HG02763 (cell line): ENCODE measurements at regions not wholly inside any gene's neighbourhood (a gene's known extent, or its start where the extent isn't known, plus 50 kb on each side); places are given as distances from the start of the nearest gene placed in this dataset.

Experiments
- ATAC-seq: cut with Tn5 transposase; IDR thresholded peaks from one replicate; pipeline ENCODE4 v1.9.1; 2021; ENCODE audit warnings: mild to moderate bottlenecking, moderate library complexity; ENCODE audit not compliant: unreplicated experiment

DNA sequence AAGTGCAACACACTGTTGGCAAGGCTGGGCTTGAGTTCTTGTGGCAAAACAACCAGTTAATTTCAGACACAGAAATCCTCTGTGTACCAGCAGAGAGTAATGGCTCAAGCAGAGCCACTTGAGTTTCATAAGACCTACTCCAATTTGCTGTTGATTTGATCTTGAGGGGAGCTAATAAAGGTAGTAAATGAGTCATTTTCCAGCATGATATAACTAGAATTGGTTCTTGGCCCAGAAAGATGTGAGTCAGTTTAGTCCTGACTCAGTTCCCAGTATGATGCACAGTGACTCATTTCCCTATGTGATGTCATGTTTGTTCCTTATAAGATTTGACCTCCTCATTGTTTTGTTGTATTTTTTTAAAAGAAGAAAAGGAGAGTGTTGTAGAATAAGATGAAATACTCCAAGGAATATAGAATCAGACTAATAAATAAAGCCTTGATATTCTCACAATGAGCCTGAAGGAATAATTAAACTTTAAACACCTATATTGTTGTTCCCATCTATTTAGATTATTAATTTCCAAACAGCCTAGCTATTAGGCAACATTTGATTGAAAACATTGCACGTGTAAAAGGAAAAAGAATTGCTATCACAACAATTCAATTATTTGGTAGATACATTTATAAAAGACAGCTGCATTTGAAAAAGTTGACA lies 186.2 kb downstream of the REEP3 start:
- ATAC-seq, result peak; percentile 56

DNA sequence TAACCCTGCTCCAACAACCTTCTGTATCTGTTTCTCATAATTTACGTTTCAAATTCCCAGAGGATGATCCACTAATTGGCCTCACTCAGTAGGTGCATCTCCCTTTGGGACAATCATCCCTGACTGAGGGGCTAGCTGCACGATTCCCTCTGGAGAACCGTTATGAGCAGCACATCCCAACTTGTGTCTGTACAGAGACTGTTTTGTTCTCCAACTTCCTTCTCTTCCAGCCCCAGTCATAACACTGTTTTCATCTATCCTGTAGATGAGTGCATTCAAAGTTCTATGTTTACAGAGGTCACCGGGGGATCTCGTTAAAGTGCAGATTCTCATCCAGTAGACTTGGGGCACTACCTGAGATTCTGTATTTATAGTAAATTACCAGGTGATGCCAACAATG lies 187.2 kb downstream of the REEP3 start:
- ATAC-seq, result no peak

DNA sequence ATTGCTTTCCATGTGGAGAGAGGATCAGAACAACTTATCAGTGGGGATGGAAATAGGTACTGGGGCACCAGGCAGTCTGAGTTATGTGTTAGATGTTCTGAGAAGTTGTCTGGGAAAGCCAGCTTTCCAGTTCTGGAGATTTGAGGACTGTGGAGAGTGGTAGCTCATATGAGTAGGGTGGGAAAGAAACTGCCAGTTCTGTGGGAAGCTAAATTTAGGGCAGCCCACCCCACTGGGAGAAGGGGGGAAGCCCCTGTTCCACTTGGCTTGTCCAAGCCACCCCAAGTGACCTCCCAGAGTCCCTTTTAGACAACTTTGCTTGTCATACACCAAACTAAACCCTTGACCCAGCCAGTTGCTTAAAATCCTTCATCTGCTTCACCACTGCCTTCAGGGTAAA lies 189.5 kb downstream of the REEP3 start:
- no peak for ATAC-seq

DNA sequence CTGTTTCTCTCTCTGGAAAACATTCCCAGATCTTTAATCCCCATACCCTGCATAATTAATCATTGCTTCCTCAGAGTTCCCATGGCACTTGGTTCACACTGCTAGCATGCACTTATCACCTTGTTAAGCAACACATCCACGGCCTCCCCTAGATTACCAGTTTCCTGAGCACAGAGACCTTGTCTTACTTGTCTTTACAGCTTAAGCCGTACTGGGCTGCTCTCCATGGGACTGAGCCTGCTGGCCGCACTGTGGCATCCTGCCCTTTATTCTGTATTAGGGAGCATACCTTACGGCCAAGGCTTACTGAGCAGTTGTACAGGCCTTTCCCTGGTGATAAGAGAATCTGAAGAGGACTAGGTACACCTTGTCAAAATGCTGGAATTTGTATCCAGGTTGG lies 190.2 kb downstream of the REEP3 start:
- ATAC-seq, result no peak

DNA sequence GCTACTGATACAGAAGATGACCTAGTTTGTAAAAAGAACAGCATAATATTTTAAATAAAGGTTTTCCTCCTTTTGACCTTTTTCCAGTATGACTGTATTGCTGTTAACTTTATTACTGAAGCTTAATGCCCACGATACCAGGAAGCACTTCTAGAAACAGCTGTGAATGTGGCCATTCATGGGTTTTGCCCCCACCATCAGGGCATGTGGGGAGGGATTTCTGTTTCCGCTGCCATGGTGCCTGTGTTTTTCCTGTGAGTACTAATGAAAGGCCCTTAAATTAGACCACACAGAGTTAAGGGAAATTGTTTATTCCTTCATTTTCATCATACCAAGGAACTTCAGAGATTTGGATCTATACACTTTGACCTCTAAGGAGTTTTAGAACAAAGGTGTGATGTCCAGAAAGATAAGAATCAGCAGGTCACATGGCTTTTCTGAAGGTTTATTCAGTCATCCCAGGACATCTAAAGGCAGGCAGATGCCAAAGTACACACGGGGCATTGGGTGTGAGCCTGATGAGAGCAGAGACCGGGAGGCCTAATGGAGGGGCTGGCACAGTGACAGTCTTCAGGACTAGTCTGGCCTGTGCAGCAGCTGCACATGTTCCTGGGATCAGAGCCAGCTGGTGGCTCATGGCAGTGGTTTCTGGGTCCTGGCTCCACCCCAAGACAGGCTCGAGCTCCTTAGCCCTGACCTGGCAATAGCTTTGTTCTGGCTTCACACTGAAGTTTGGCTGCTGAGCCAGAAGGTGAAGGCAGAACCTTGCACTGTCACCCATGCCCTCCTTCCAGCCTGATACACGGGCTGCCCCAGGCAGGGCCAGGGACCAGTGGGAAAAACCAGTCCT lies 190.9 kb downstream of the REEP3 start:
- ATAC-seq, result no peak

DNA sequence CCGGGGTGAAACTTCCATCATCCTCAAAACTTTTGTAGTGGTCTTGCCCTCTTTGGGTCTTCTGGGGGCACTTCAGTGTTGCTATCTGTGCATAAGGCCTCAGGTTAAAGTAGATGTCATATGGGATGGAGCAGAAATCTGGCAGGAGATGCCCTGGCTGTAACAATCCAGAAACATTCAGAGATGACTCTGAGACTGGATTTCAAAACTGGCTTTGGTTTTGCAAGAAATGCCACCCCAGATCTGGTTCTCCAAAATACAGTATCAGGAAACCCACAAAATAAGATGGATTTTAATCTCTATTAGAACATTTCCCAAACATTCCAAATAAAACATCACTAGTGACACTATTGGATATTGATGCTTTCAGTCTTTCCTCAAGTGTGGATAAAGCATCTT lies 191.5 kb downstream of the REEP3 start:
- ATAC-seq, result no peak

DNA sequence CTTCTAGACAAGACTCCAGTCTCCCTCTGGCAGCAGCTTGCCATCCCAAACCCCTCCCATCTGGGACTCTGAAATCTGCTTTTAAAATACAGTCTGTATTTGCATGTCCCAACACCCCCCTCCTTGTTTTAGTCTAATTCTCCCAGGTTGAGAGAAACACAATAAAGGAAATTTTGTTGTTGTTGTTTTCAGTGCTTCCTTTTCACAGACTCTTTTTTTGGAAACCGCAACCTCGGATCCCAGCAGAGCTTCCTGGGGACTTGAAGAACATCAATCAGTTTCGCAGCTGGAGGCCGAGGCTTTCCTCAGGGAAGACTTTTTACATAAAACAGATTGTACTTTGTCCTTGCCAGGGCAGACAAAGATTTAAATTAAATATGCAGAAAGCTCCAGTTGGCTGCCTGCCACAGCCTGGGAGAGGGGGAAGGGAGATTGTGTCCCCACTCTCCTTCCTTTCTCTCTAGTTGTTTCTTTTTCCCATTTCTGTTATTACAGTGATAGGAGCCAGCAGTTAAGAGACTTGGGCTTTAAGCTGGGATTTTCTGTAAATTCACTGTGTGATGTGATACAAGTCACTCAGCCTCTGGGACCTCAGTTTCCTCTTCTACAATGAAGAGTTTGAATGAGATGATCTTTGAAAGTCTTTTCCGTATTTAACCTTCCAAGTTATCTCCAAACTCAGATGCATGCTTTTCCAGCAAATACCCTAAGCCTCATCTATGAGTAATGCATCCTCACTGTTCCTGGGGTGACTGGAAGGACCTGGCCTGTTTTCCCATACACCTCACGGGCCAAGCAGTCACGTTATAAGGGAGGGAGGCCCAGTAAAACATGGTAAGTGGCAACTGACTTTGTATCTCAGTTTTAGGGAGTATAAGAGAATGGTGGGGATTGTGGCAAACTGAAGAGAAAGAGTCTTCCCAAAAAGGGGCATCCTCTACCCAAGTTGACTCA lies 192.3 kb downstream of the REEP3 start:
- no peak for ATAC-seq

DNA sequence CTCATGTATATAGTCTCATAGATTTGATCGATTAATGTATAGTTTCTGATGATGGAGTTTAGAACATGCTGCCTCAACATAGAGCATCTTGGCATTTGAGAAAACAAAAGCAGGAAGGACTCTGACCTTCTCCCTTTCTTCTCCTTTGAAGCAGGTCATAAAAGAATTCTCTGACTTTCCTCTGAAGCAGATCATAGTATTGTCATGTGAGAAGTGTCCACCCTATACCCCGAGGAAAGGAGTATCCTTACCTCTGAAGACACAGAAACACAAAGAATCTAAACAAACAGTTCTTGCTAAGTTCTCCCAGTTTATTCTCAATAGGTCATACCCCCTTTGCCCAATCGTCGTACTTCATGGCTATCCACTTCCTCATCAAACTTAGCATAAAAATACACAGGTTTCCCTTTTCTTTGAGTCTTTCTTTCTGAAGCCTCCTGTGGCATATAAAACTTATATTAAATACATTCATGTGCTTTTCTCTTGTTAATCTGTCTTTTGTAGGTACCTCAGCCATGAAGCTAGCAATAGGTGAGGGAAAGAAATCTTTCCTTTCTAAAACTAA lies 194.9 kb downstream of the REEP3 start:
- ATAC-seq, result no peak

DNA sequence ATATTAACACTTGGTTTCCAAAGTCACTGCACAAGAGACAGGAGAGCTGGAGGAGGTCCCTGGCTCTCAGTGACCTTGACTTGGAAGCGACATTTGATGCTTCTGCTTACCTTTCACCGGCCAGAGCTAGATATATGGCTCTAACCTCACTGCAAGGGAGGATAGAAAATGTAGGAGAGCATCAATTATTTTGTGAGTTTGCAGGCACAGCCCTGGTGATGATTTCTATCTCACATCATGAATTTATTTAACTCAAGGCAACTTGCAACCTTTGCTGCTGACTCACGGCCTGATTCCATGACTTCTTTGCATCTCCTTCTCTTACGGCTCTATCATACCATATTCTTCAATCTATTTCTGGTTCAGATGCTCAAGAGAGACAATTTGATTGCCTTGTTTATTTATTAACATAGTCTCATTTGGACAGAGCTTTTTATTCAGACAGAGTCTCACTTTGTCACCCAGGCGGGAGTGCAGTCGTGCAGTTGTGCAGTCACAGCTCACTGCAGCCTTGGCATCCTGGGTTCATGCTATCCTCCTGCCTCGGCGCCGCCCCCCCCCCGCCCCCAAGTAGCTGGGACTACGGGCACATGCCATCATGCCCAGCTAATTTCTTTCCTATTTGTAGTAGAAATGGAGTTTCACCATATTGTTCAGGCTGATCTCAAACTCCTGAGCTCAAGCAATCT lies 196.0 kb downstream of the REEP3 start:
- no peak for ATAC-seq

DNA sequence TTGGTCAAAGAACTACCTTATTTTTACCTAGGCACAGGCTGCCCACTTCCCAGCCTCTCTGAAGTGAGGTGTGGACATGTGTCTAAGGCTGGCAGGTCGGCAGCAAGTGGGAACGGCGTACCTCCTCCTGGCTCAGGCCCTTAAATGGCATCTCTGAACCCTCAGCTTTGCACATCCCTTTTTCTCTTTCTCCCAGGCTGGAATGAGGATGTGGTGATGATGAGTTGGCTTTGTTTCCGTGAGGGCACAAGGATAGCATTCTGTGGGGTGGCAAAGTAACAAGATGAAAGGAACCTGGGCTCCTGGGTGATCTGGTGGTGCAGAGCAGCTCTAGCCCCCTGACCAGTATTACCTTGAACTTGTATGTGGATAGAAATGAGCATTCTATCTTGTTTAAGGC lies 196.8 kb downstream of the REEP3 start:
- ATAC-seq, result no peak

DNA sequence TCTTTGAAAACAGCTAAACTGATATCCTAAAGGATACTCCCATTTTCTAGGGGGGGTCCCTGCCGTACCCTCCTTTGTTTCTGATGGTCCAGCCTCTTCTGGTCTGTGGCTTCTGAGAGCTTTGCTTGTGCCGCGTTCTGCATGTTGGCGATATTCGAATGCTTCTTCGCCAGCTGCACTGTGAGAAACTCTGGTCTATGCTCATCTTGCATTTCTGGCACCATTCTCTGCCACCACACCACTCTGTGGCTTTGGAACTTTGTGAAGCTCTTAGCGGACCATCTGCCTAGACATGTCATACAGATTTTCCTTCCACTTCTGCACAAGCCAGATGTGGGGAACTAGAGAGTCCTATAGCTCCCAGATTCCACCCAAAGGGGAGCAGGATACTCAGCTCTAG lies 197.2 kb downstream of the REEP3 start:
- no peak for ATAC-seq

DNA sequence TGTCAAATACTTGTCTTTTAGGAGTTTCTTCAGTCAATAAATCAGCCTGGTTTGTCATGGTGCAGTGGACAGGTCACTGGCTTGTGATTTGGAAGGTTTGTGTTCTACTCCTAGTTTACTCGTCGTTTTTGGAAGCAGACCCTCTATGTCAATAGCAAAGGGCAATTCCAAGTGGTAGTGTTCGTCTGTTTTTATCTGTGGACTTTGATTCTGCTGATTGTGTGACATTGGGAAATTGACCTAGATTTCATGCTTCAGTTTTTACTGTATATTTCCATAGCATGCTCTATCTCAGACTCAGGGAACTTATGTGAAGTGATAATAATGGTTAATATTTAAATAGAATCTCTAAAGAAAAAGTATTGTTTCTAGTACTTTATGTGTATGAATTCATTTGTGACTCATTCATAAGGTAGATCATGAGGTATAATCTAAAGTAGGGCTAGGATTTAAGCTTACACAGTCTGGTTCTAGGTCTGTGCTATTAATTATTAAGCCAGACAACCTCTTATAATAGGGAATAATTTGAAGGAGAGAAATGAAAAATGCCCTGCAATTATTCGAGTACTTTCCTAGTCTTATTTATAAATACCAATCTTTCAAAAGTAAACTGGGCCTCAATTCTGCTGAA lies 198.1 kb downstream of the REEP3 start:
- no peak for ATAC-seq

DNA sequence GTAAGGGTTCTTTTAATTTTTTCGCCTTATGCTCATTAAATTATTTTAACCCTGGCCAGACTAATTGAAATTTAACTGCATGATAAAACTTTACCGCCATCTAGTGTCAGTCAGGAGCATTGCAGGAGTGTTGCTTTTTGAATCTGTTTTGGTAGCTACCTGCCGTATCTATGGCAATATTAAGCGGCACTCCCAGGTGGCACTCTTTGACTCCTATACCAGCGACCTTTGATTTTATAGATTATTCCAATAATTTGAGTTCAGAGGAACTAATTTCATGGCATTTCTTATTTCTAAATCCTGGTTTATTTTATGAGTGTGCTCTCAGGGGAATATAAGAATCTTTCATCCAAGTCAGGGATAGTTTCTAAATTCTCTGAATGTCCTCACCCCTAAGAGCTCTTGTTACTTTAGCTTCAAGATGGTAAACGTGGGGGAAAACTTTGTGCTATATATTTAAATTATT lies 198.9 kb downstream of the REEP3 start:
- ATAC-seq, result peak; percentile 50

DNA sequence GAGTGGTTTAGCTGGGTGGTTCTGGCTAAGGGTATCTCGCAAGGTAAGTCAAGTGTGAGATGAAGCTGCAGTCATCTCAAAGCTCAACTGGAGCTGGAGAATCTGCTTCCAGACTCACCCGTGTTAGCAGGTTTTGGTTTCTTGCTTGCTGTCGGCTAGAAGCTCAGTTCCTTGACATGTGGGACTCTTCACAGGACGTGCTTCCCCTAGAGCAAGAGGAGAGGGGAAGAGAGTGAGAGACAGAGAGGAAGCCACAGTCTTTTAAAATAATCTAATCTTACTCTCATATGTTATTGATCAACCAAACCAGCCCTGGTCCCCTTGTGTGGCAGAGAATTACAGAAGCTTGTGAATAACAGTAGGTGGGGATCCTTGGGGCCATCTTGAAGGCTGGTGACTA lies 199.5 kb downstream of the REEP3 start:
- peak; percentile 52 for ATAC-seq

DNA sequence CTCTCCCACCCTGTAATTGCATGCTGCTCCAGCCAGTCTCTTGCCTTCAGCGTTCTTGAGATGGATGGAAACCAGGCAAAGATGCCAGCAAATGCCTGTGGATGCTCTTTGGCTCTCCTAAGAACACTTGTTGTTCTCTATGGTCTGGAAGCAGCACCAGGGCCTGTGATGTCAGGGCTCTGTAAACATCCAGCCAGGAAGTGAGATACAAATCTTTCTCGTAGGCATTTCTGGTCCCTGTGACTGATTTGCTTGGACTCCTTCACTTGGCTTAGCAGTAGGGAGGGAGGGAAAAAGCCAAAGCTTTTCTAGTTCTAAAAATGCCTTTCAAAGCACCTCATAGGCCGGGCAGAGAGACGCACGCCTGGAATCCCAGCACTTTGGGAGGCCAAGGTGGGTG lies 201.3 kb downstream of the REEP3 start:
- no peak for ATAC-seq

DNA sequence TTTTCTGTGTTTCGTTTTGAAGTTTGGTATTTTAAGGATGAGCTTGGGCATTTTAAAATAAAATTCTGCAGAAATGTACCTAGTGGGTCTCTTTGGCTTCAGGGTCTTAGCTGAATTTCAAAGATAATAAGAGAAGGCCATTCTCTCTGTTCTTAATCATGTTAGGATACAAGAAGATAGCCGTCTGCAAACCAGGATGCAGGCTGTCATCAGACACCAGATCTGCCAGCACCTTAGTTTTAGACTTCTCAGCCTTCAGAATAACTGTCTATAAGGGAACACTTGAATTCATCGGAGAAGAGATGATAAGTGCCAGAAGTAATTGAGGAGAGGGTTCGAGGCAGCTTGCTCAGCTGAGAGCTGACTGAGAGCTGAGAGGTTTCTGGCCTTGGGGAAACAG lies 202.1 kb downstream of the REEP3 start:
- ATAC-seq, result no peak

DNA sequence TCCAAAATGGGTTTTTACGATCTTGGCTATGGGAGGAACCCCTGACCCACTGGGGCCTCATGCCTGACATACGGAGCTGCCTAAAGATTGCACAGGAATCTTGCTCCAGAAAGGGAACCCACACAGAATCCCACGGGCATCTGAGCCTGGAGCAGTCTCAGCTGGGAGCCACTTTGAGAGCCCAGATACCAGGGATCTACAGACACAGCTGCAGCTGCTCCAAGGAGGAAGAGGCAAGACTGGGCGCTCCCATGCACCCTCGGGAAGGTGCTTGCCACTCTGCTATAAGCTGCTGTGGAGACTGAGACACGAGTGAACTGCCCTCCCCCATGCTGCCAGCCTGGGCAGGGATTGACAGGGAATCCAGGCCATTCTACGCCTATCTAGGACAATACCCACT lies 202.5 kb downstream of the REEP3 start:
- ATAC-seq, result no peak

DNA sequence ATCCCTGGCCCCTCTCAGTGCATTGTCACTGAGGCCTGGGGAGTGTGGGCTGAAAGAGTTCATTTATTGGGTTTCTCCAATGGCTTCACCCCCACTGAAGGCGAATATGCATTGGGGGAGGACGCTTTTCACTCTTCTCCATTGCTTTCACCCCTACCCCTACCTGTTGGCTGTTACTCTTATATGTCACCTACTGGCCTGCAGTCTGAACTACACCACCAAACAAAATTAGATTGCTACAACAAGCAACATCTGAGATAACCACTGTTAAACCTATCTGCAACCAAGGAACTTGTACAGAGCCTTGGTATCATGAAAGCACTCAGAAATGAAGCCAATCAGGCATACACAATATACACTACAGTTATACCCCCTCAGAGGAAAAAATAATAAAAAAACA lies 203.7 kb downstream of the REEP3 start:
- no peak for ATAC-seq

DNA sequence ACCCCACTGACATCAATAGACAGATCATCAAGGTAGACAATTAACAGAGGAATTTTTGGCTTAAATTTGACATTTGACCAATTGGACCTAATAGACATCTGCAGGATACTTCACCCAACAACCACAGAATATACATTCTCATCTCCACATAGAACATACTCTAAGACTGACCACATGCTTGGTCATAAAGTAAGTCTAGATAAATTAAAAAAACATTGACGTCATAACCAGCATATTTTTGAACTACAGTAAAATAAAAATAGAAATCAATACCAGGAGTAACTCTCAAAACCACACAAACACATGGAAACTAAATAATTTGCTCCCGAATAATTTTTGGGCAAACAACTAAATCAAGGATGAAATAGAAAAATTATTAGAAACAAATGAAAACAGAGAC lies 205.7 kb downstream of the REEP3 start:
- no peak for ATAC-seq

DNA sequence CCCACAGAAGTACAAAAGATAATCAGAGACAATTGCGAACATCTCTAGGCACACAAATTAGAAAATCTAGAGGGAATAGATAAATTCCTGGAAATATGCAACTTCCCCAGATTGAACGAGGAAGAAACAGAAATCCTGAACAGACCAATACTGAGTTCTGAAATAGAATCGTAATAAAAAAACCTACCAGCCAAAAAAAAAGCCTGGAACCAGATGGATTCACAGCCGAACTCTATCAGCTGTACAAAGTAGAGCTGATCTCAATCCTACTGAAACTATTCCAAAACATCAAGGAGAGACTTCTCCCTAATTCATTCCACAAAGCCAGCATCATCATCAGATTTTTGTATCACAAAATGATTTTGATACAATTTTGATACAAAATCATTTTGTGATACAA lies 206.4 kb downstream of the REEP3 start:
- no peak for ATAC-seq
